Caco-2 (cell line): ENCODE measurements at regions not wholly inside any gene's neighbourhood (a gene's known extent, or its start where the extent isn't known, plus 50 kb on each side); places are given as distances from the start of the nearest gene placed in this dataset.

ENCODE experiments used
- BruUV-seq: library from RNA; stranded (reverse); fragments of 400-500 nt; replicated peaks from 2 replicates; lab custom pipeline; 2021; lab: Mats Ljungman, UMichigan
- CTCF ChIA-PET: fragments of 300-600 bp; sonication (Branson Sonifier 250); formaldehyde crosslinking; loops from one replicate; lab custom pipeline; 2022; ENCODE audit warnings: antibody characterized with exemption; lab: Charles Lee
- POLR2A ChIA-PET: fragments of 300-600 bp; sonication (Branson Sonifier 250); formaldehyde crosslinking; loops from one replicate; lab custom pipeline; 2022; ENCODE audit warnings: antibody characterized with exemption; lab: Charles Lee
- DNase-seq, 2 experiments: peaks; one replicate each; pipeline versions ENCODE4 v3.0.0 to v3.0.0-alpha.2; 2020 to 2022
- H3K27me3 ChIP-seq: replicated peaks from 2 replicates; pipeline ENCODE4 v1.6.0; 2011; ENCODE audit warnings: low read length; ENCODE audit not compliant: control insufficient read depth, insufficient read depth
- H3K36me3 ChIP-seq: 2 replicates; pipeline ENCODE4 v1.5.1; 2011; ENCODE audit warnings: low read length; ENCODE audit not compliant: control insufficient read depth, insufficient read depth
- H3K4me1 ChIP-seq: fragments of 250-450 bp; sonication (Bioruptor Pico); 2 replicates; pipeline ENCODE4 v1.5.1; 2020; ENCODE audit warnings: mild to moderate bottlenecking
- H3K4me3 ChIP-seq: 2 replicates; pipeline ENCODE4 v1.5.1; 2011; ENCODE audit warnings: low read depth, mild to moderate bottlenecking, control low read depth, low read length
- H3K9me3 ChIP-seq: fragments of 250-450 bp; sonication (Bioruptor Pico); 2 replicates; pipeline ENCODE4 v1.5.1; 2020; ENCODE audit warnings: mild to moderate bottlenecking, moderate library complexity
- H3K27ac Mint-ChIP-seq: one replicate; pipeline ENCODE4 v1.8.0; 2022; ENCODE audit warnings: mixed read lengths; ENCODE audit not compliant: unreplicated experiment
- H3K27me3 Mint-ChIP-seq: one replicate; pipeline ENCODE4 v1.8.0; 2022; ENCODE audit warnings: mixed read lengths; ENCODE audit not compliant: insufficient read depth, unreplicated experiment
- H3K36me3 Mint-ChIP-seq: one replicate; pipeline ENCODE4 v1.8.0; 2022; ENCODE audit warnings: mild to moderate bottlenecking, mixed read lengths; ENCODE audit not compliant: insufficient read depth, unreplicated experiment
- H3K4me1 Mint-ChIP-seq: one replicate; pipeline ENCODE4 v1.8.0; 2022; ENCODE audit warnings: low read depth, mixed read lengths; ENCODE audit not compliant: unreplicated experiment
- H3K4me3 Mint-ChIP-seq: one replicate; pipeline ENCODE4 v1.8.0; 2022; ENCODE audit warnings: mild to moderate bottlenecking, moderate library complexity, mixed read lengths; ENCODE audit not compliant: unreplicated experiment
- H3K9me3 Mint-ChIP-seq: one replicate; pipeline ENCODE4 v1.8.0; 2022; ENCODE audit warnings: mixed read lengths; ENCODE audit not compliant: unreplicated experiment
- CTCF ChIP-seq, 2 experiments: fragments of 200-600 bp in 1 of 2; IDR thresholded peaks; 1 replicate in 1 of 2; 2 replicates in 1 of 2; pipeline versions ENCODE4 v1.5.1 to v1.8.0; 2011 to 2022; ENCODE audit warnings: antibody characterized with exemption in 1 of 2, control low read depth in 1 of 2, inconsistent platforms in 1 of 2, low read depth in 1 of 2, low read length in 1 of 2, mild to moderate bottlenecking in 1 of 2, moderate library complexity in 1 of 2; ENCODE audit not compliant: insufficient read depth in 1 of 2, severe bottlenecking in 1 of 2, unreplicated experiment in 1 of 2
- intact Hi-C: fragments of 100-400 bp; cut with micrococcal nuclease; formaldehyde crosslinking; loops from one replicate; pipeline ENCODE4 v1.10.0; 2022; ENCODE audit not compliant: unreplicated experiment

GRCh38 chr12:131250951-131251315, 297.2 kb downstream of the ADGRD1 start:
- intact Hi-C loops = no loop called here
- CTCF ChIA-PET = no interaction called here

DNA sequence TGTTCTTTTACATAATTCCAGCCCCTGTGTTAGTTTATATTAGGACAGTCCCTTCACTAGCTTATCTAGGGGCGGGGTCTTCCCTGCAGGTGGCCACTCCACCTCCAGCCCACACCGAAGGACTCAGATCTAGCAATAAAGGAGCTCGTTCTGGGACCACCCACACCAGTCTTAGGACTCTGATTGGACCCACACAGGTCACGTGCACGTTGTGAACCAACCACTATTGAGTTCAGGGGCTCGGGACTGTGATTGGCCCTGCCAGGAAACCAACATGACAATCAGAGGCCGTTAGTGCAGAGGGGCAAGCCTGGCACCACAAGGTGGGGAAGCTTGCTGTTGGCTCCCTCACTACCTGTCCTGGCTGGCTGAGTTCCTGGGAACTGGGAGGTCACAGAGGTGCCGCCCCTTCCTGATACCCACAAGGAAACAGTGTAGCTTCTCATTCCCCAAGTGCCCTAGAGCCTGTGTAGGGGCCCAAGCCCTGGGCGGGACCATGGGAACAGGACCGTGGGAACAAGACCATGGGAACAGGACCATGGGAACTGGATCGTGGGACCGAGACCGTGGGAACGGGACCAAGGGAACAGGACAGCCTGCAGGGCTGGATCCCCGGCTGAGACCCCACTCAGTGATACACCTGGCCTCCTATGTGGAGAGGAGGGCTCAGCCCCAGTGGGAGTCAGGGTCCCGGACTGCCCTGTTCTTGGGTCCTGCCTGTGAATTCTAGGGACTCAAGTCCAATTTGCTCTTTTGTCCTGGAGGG, 297.8 kb downstream of the ADGRD1 start:
- no peak for TF ChIP-seq CTCF (IDR thresholded peaks at IDR 0.05; ENCODE audit: insufficient read depth in 1 of 2, low read depth in 1 of 2, low read length in 1 of 2, severe bottlenecking in 1 of 2, unreplicated experiment in 1 of 2)
- Mint-ChIP-seq H3K4me3 (no peak overlapping the region), H3K27ac (no peak overlapping the region), H3K9me3 (no peaks in the 10 kb centered on the region), H3K27me3 (no peaks in the 10 kb centered on the region), H3K36me3 (no peaks in the 10 kb centered on the region), H3K4me1 (no peaks in the 10 kb centered on the region)
- Histone ChIP-seq H3K27me3 (no peaks in the 10 kb centered on the region), H3K4me1 (no peaks in the 10 kb centered on the region), H3K9me3 (0 out of 2 replicates have a peak, but pooled peaks cover 4% of the 10 kb centered on the region), H3K4me3 (no peak overlapping the region), H3K36me3 (no peaks in the 10 kb centered on the region)
- ChIA-PET CTCF (no interaction called here), POLR2A (no interaction called here)
- intact Hi-C loops = no loop called here
- DNase-seq = no peak
- no TSS peak for BruUV-seq

More at GRCh38 chr12:131250951-131251315, 297.2 kb downstream of the ADGRD1 start:
- no peaks in the 10 kb centered on the region for H3K27me3 ChIP-seq
- H3K36me3 Mint-ChIP-seq = no peaks in the 10 kb centered on the region
- no peaks in the 10 kb centered on the region for H3K36me3 ChIP-seq
- no peak overlapping the region for H3K4me3 ChIP-seq
- H3K9me3 Mint-ChIP-seq = no peaks in the 10 kb centered on the region
- H3K4me1 ChIP-seq = no peaks in the 10 kb centered on the region
- H3K27ac Mint-ChIP-seq = no peak overlapping the region
- H3K9me3 ChIP-seq = no peaks in the 10 kb centered on the region
- POLR2A ChIA-PET = no interaction called here
- no peak overlapping the region for H3K4me3 Mint-ChIP-seq
- no TSS peak for BruUV-seq
- DNase-seq = no peak
- no peak for TF ChIP-seq CTCF (IDR thresholded peaks at IDR 0.05; ENCODE audit: insufficient read depth in 1 of 2, low read depth in 1 of 2, low read length in 1 of 2, severe bottlenecking in 1 of 2, unreplicated experiment in 1 of 2)
- no peaks in the 10 kb centered on the region for H3K27me3 Mint-ChIP-seq
- H3K4me1 Mint-ChIP-seq = no peaks in the 10 kb centered on the region

DNA sequence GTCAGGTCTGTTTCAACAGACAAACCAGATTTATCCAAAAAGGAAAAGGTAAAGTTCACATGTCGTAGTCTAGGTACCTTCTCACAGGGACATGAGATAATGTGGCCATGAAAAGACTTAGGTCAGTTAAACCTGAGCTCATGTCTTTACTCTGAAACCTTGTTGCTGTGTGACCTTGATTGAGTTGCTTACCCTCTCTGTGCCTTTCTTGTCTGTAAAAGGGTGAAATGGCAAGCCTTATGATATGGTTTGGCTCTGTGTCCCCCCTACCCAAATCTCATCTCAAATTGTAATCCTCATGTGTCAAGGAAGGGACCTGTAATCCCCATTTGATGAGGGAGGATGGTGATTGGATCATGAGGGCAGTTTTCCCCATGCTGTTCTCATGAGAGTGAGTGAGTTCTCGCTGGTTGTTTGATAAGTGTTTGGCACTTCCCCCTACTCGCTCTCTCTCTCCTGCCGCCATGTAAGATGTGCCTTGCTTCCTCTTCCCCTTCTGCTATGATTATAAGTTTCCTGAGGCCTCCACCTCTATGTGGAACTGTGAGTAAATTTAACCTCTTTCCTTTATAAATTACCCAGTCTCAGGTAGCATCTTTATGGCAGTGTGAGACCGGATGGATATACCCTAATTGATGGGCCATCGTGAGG, 299.8 kb downstream of the ADGRD1 start:
- no peak for TF ChIP-seq CTCF (IDR thresholded peaks at IDR 0.05; ENCODE audit: insufficient read depth in 1 of 2, low read depth in 1 of 2, low read length in 1 of 2, severe bottlenecking in 1 of 2, unreplicated experiment in 1 of 2)
- intact Hi-C loops = no loop called here
- no peaks in the 10 kb centered on the region for H3K4me1 ChIP-seq
- H3K4me3 Mint-ChIP-seq = no peak overlapping the region
- BruUV-seq = no TSS peak
- no peak overlapping the region for H3K27ac Mint-ChIP-seq
- POLR2A ChIA-PET = no interaction called here
- no peaks in the 10 kb centered on the region for H3K27me3 Mint-ChIP-seq
- no peaks in the 10 kb centered on the region for H3K36me3 ChIP-seq
- H3K9me3 Mint-ChIP-seq = no peaks in the 10 kb centered on the region
- H3K4me1 Mint-ChIP-seq = no peaks in the 10 kb centered on the region
- CTCF ChIA-PET = no interaction called here
- DNase-seq = no peak
- H3K4me3 ChIP-seq = no peak overlapping the region
- H3K27me3 ChIP-seq = no peaks in the 10 kb centered on the region
- H3K36me3 Mint-ChIP-seq = no peaks in the 10 kb centered on the region
- H3K9me3 ChIP-seq = 0 out of 2 replicates have a peak, but pooled peaks cover 5% of the 10 kb centered on the region
